ENCODE measurements at regions not wholly inside any gene's neighbourhood (a gene's known extent, or its start where the extent isn't known, plus 50 kb on each side); places are given as distances from the start of the nearest gene placed in this dataset.
A peak's percentile ranks its signal among the peaks of the same experiment; 100 is the strongest.
"Not testable (repeated sequence)": the region's sequence is repeated elsewhere in the genome, so short reads cannot be mapped to it uniquely, and the experiment has no call there.

DNA sequence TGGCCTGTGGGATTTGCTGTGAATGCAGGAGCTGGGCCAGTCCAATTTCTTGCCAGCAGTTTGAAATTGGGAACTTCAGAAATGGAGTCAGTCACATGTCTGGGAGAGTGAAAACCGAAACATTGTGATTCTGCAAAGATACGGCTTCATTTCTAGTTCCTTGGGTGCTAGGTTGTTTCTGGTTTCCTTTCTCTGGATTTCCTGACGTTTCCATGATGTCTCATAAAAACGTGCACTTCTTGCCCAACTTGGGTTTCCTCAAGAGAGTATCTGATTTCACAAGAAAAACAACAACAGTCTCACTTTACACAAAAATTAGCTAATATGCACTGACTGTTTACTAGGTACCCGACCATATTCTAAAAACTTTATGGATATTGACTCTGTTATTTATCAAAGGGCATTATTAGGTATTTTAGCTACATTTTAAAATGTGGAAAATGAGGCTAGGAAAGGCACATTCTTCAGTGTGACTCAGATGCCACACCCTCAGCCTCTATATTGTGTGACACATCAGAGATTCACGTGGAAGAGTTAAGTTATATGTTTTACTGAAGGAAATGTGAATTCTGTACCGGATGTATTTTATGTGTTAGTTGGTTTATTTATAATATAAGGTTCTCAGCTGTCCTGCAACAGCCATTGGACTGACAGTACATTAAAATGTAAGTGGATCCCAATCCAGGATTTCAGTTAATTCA lies 225.0 kb upstream of the PUDP start:
- peak; percentile 54 for DNase-seq

DNA sequence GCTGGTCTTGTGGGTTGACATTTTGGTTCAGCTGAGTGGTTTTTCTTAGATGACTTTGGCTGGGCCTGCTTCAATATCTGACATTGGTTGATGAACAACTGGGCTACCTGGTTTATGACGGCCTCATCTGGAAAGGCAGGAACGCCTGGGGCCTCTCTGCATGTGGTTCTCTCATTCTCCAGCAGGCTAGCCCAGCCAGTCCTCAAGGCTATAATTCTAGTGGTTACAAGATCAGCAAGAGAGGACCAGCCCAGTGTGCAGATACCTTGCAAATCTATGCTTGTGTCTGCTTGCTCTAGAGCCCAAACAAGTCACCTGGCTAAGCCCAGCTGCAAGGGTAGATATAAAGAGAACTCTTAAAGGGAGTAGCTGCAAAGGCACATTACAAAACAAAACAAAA lies 214.2 kb upstream of the PUDP start:
- DNase-seq, result no peak

DNA sequence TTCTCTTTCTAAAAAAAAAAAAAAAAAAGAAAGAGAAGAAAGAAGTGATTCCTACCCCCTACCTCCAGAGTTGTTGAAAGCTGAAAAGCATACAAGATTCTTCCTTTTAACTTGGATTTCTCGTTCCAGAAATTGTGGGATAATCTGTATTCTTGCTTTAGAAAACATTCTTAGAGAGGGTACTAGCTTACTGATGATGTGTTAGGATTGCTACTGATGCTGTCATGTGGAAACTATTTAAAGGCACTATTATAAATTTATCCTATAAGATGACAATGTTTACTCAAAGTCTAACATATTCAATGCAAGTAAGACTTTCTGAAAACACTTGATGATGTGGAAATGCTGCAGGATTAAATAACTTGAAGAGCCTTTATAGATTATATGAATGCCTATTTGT lies 204.0 kb upstream of the PUDP start:
- peak; percentile 35 for DNase-seq

DNA sequence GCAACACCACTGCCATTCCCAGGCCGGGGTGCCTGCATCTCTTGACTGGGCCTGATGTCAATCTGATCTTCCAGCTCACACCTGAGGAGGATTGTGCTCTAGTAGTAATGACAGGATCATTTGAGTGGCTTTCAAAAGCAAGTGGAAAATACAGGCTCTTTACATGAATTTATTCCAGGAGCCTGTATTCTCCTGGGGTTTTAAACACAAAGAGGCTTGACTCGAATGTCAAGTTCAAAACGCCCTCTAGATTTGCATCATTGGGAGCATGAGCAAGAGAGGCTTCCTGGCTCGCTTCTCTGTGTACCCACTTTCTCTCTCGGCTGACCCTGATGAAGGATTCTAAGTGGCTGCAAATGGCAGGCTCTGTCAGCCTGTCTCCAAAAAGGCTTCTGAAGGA lies 199.5 kb upstream of the PUDP start:
- DNase-seq, result no peak

DNA sequence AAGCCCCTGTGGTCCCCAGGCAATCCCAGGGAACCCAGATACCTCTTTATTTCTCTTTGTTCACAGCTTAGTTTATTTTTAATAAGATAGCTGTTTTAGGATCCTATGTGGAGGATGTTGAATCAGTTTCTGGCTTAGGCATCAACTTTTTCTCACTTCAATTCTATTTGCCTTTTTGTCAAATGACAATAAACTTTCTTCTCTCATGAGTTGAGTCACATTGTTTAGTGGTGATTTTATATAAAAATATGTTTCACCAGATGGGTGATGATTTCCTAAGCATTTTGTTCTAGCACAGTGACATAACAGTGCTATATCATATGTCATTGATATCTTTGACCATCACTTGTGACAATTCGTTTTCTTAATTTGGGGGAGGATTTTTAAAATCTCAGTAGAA lies 198.1 kb upstream of the PUDP start:
- peak; percentile 41 for DNase-seq

DNA sequence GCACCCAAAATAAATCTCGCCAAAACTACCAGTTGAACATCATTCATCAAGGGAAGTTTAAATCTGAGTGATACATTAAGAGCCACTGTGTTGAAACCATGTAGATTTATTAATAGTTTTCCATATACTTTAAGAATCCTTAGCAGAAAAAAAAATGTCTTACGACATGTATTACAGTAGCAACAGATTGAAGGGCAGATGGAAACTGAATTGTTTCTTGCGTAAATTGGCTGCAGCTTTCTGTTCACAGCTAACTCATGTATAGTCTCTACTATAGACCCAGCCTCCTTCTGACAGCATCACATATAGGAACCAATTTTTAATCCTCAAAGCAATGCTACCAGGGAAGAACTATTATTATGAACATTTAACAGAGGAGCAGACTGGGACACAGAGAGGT lies 195.2 kb upstream of the PUDP start:
- DNase-seq, result no peak

DNA sequence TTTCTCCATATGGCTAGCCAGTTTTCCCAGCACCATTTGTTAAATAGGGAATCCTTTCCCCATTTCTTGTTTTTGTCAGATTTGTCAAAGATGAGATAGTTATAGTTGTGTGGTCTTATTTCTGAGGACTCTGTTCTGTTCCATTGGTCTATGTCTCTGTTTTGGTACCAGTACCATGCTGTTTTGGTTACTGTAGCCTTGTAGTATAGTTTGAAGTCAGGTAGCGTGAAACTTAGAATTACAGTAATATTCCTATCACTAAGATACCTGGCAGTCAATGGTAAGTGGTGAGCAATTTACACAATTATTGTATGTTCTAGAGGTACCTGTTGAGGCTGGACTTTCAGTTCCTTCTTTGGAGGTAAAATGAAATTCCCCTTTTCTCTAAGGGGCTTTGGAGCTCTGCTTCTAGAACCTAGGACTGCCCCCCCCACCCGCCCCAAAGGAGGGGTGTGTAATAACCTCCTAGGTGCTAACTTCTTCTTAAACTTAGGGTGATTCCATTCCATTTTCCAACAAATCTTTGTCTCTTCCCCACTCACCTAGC lies 187.9 kb upstream of the PUDP start:
- not testable (repeated sequence) for DNase-seq

DNA sequence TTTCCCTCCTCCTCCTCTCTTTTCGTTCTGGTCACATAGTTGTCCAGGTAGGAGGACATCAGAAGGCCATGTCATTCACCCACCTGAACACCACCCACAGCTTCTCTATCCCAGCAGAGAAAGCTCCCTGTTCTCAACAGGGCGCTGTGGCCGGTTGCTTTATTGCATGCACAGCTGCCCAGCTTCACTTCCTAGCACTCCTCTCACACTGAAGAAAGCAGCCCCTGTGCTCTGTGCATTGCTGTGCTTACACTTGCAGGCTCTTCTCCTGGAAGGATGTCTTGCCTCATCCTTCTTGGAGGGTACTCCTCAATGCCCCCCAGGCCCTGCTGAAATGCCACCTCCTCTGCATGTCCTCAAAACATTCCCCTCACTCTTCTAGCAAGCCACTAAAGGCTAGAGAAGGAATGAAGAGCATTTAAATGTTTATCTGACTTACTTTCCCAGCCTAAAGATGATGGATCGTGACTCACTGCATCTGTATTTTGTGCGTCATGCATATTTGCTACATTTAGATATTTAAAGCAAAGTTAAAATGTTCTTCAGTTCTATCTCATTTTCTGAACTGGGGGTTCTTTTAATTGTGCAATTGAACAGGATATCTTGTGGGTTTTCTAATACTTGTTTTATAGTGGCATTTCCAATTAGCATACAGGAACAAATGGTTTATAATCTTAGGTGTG lies 186.4 kb upstream of the PUDP start:
- peak; percentile 91 for DNase-seq

DNA sequence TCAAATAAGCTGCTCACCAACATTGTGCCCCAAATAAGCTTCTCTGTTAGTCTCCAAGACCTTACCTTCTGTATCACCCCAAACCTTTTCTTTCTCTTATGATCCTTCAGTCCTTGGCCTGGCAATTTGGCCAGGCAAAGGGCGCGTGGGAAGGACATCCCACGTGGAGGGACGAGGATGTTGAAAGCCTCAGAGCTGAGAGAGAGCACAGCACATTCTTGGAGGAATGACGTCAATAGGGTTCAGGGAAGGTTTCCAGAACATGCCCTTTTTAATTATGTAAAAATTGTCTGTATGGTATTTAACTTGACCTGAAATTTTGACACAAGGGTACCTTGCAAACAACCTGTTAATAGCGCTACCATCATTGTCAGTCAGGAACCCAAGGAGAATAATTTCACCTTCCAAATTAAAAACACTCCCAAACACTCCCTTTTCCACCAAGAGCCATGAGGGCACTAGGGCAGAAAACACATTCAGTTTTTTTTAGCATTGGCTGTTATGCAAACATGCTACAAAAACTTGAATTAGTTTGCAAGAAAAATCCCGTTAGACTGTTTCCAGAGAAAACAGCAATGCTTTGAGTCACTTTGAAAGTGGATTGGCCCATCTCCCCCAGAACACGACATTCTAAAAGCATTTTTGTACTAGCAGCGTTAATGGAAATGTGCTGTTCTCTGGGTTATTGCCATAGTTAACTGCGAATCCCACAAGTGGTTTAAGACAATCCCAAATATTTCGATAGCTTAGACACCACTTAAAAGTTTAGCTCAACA lies 183.2 kb upstream of the PUDP start:
- peak; percentile 96 for DNase-seq

DNA sequence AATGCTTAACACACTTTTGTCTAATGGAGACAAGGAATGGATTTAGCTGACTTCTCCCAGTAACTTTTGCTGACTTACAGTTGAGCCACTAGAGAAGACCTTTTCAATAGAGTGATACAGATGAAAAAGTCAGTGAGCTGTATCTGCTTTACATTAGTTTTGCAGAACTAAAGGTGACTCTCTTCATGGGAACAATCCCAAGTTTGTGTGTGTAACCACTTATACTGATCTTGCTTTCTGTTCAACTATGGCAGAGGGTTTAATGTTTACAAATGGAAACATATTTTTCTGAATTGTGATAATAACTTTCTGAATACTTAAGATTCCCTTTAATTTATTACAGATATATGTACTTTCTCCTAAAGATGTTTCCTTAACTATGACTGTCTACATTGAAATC lies 182.6 kb upstream of the PUDP start:
- peak; percentile 51 for DNase-seq

DNA sequence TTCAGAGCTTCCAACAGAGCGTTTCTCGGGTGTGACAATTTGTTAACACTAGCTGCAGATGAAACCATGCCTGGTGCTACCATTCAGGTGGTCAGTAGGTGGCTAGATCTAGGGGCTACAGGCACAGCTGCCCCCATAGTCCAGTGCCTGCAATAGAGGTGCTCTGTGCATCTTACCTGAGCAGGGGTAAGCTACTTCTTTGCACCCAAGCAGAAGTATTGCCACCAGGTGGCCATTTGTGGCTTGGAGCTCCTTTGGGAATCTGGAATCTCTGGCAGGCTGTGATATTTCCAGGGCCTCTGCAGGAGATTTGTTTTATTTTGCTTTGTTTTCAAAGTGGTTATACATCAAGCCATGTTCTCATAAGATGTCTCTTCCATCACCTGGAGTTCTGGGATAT lies 170.7 kb upstream of the PUDP start:
- no peak for DNase-seq

DNA sequence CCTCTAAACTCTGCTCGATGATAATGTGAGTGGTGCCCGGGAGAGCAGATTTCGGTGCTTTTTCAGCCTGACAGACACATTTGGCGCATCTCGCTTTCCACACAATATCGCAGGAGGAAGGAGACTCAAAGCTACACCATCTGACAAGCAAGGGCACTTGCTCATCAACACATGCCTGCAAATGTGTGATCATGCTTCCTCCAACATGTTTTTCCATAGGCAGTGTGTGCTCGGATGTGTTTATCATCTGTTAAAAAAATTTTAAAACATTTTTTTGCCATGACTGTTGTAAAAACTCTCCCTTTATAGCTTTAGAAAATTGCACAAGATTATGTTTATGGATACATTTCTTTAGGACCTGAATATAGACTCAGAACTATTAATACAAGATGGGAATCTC lies 170.3 kb upstream of the PUDP start:
- DNase-seq, result peak; percentile 67

DNA sequence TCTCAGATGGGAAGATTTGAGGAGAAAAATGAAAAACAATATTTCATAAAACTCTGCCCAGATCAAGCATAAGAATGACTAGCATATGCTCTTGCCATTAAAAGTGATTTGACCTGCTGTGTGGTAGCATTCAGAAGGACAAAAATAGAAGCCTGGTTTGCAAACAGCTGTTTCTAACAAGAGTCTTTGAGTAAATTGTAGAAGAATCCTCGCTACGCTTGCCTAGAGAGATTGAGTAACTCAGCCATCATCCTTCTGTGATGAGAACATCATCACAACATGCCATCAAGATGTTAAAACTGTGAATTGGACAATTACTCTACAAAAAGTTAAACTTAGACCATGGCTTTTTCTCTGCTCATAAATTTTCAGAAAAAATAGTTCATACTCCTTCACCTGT lies 168.9 kb upstream of the PUDP start:
- peak; percentile 77 for DNase-seq

DNA sequence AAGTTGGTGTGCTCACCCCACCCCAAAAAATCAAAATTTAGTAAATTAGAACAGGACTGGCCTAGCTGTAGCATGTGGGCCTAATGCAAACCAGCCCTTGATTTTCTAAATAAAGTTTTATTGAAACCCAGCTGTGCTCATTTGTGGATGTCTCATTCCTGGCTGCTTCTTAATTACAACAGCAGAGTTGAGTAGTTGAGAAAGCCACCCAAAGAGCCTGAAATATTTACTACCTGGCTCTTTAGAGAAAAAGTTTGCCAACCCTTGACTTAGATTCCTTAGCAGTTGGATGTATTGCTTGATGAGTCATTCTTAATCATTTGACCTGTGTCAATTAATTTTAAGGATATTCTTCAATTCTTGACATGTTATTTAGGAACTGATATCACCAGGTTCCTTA lies 168.3 kb upstream of the PUDP start:
- DNase-seq, result peak; percentile 53

DNA sequence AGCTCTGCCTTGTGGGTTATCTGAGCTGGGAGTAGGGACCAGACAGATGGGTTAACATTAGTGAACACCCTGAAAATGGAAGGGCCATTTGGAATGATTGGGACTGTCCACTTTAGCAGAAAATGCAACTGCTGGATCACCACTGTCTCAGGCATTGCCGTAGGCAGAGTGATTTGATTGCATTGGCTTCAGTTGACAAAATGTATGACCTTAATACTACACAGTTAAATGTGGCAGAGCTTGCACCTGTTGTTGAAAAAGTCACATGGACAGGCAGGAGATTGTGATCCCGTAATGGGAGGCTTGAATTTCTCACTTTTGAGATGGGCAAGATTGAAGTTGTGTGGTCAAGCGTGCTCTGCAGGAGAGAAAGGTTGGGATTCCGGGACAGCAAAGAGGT lies 166.5 kb upstream of the PUDP start:
- DNase-seq, result no peak

DNA sequence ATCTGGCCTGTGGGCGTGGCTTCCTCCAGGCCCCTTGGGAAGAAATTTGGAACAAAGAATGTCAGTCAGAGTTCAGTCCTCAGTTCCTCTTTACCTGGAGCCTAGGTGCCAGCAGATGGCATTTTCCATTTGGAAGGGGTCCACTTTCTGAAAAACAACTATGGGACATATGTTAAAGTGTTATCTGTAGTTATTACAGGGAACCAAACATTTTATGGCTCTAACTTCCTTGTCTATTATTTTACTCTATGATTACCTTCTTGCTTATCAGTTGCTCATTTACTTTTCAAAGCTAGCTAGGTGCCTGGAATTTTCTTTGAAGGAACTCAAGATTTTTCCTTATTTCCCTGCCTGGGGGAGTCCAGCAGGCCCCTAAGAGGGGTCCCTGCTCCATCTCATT lies 159.8 kb upstream of the PUDP start:
- no peak for DNase-seq

DNA sequence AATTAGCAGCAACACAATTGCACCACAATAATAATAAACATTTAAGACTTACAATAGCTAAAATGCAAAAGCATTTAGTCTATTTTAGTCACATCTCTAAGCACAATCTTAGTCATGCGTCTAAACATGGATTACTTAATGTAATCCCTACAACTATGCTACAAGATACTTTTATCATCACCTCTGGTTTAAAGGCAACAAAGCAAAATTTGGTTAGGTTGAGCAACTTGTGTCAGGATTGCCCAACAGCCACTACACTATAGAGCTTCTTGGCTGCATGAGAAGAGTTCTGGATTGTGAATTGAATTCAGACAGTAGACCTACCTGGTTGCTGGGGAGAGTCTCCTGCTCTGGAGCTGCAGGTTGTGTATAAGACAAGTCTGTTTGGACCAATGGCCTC lies 146.5 kb upstream of the PUDP start:
- DNase-seq, result peak; percentile 41

DNA sequence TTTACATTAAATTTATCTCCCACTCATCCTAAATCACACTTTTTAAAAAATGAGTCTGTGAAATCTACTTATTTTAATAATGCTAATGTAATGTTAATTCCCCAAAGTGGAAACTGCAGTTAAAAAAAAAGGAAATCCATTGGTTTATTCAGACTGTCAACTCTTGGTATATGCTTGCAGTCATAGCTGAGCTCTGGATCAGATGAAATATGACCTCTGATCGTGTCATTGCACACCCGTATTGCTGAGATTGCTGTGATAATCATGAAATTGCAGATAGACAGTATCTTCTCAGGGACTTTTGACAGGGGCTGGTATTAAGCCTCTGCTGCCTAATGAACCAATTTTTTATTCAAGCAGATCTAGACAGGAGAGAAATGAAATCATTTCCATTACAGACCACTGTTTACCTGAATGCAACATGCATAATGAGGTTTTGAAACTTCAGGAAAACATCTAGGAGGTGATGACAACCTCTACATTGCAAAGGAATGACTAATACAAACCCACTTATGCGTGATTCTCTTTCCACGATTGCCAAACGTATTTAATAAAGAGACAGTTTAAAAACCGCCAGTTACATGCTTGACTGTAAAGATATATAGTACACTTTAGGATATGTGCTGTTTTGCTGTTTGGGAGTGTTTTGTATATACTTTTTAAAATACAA lies 138.3 kb upstream of the PUDP start:
- DNase-seq, result peak; percentile 45

DNA sequence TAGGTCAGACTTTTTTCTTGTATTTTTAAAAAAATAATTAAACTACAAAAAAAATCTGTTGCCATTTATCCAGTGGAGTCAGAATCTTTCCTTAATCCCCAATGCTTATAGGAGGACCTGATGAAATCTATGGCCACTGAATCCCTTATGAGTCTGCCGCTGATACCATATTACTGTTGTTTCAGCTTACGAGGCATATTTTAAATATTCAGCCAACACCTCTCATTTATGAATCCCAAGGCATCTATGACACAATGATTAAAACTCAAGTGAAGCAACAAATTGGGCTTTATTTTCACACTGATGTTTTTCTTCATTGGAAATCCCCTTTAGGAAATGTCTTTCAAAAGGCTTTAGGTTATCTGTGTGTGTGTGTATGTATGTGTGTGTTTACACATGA lies 137.8 kb upstream of the PUDP start:
- no peak for DNase-seq

DNA sequence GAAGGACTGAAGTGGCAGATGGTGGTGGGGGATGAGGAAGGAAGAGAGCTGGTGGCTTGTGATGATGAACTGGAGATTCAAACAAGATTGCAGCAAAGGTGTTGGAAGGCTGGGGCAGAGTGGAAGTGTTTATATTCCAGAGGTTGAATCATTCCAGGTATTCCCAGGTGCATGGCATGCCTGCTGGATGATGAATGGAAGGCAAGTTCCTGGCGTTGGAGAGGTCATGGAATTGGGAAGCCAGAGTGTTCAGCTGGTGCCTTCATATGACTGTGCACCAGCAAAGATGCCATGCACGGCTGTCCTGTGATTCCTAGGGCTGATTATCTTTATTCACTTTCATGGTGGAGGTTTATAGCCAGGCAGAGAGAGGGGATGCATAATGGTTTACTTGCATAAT lies 135.8 kb upstream of the PUDP start:
- DNase-seq, result no peak

DNA sequence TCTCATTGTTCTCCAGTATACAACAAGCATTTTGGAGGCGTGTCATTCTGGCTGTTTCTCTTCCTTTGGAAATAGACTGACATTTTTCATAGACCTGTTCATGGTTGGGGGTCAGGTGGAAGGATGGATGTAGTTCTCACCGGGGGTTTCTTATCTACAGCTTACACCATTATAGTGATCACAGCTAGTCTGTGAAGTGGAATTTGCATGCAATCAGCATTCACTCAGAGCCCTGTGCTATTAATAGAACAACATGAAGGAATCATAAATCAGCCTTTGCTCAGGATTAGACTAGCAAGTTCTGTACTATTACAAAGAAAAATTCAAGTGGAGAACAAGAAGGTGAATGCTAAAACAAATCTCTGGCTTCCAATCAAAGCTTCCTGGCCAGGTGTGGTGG lies 132.6 kb upstream of the PUDP start:
- DNase-seq, result peak; percentile 11

DNA sequence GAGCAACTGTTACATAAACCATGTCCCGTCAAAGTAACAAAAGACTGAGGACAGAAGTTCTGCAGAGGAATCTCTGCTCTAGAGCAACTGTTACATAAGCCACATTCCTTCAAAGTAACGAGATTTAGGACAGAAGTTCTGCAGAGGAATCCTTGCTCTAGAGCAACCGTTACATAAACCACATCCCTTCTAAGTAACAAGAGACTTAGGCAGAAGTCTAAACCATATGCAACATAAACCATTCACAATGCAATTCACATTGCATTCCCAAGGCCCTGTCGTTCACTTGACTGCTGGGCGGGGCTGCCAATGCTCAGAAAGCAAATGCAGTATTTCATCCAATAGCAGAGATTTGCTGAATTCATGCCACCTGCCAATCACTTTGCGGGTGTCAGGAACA lies 124.4 kb upstream of the PUDP start:
- peak; percentile 47 for DNase-seq

DNA sequence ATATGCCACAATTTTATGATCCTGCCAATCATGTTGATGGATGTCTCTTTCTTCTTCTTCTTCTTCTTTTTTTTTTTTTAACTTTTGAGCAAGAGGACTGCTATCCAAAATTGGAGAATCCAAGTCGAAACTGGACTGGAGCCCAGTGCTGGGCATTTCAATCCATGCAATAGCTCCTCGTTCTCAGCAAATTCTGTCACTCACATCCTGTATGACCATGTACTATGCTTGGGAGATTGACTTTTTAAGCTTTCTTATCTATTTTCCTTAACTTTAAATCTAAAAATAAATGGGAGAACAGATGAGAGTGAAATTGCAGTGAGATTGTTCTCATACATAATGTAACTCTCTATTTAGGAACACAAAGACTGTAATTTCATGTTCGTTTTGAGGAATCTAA lies 123.0 kb upstream of the PUDP start:
- DNase-seq, result no peak

Measured in fibroblast of skin of right quadriceps (primary cell).